Left colon (tissue), 2 donors: ENCODE measurements at regions not wholly inside any gene's neighbourhood (a gene's known extent, or its start where the extent isn't known, plus 50 kb on each side); places are given as distances from the start of the nearest gene placed in this dataset.

Experiments
- ATAC-seq: fragments of 200-7000 bp; cut with Tn5 transposase; one replicate; pipeline ENCODE4 v1.9.1; 2020; ENCODE audit warnings: mild to moderate bottlenecking, moderate library complexity
- DNase-seq, 2 donors: peaks; one replicate each; pipeline ENCODE4 v3.0.0-alpha.2; 2020
- intact Hi-C, 2 donors: fragments of 100-400 bp; cut with DNase I in 1 of 2; cut with micrococcal nuclease in 1 of 2; formaldehyde crosslinking; loops; one replicate each; pipeline versions ENCODE4 v1.11.2 to v1.14.0; 2022; cut with DNase I, micrococcal nuclease
- donor health status: DM: no; HTN: no; CAD: no.
- donor health status: DM: yes; HTN: yes; CAD: no.

GRCh38 chr16:59201160-59201559, 467.0 kb upstream of the GOT2 start:
- intact Hi-C loops = no loop called here
- ATAC-seq (no peak), DNase-seq (no peak)

DNA sequence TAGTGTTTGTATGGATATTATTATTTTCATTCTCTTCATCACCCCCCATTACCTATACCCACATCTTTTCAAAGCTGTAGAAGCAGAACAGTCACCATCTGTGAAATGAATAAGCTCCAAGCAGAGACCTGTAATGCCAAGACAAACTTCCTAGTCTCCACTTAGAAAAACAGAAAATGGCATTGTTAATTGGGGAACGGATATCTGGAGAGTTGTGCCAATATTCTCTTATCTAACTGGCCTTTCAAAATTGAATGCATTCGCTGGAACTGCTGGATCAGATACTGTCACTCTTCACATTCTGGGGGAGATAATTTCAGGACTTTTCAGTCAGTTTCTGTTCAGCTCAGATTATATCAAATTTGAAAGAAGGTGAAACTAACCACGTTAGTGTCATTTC, 464.4 kb upstream of the GOT2 start:
- intact Hi-C loops = no loop called here
- no peak for ATAC-seq
- DNase-seq = no peak

DNA sequence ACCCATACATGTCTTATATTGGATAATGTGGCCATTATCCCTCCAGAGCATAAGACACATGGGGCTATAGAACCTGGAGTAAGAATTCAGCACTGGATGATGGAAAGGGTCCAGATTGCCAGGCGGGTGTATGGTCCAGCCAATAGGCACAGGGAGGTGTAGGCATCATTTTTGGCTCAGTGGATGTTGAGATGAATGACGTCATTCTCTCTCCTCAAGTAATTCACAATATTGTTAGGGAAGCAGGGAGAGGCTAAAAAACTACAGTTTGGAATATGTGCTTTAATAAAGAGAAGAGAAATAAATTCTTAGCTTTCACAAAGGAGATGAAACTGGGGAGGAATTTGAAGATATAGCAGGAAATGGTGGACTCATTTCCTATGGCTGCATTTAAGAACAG, 461.1 kb upstream of the GOT2 start:
- intact Hi-C loops = no loop called here
- no peak for DNase-seq
- ATAC-seq = no peak

- DNase-seq (no peak), ATAC-seq (no peak)
- intact Hi-C loops = no loop called here
Measured at GRCh38 chr16:59193637-59194036, 459.5 kb upstream of the GOT2 start.

- intact Hi-C loops = no loop called here
- peak in 1 of 2 donors; percentile 2 for DNase-seq
- ATAC-seq = no peak
Measured at GRCh38 chr16:59192551-59193199, 458.6 kb upstream of the GOT2 start.

DNA sequence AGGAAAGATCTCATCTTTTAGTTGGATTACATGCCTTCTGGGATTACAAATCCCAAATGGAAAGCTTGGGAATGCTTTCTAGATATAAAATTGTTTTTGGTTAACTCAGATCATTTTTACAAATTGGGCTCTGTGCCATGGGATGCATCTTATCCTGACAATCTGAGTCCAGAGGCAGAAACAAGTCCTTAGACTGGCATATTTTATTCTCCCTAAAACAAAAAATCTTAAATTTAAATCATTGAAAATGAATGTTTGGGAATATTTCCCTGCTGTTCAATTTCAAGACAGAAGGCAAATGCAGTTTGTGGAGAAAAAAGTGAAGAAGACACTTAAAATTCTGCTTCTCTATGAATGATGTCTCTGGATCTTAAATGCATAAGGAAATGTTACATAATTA, 456.6 kb upstream of the GOT2 start:
- intact Hi-C loops = no loop called here
- ATAC-seq (no peak), DNase-seq (no peak)

DNA sequence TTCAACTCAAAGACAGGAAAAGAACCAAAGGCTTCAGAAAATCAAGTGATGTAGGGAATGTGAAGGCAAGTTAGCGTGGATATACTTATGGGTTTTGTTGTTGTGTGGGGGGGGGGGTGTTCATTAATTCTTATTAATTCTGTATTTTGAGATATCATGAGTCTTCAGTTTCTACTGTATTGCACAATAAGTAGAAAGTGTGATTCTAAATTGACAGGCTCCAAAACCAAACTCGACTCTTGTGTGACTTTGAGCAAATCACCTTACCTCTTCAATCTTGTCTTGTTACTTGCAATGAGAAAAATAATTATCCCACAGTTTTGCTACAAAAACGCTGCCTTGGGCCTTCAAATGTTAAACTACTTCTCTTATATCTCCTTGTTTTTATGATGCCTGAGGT, 453.9 kb upstream of the GOT2 start:
- ATAC-seq = no peak
- intact Hi-C loops = no loop called here
- DNase-seq = no peak

DNA sequence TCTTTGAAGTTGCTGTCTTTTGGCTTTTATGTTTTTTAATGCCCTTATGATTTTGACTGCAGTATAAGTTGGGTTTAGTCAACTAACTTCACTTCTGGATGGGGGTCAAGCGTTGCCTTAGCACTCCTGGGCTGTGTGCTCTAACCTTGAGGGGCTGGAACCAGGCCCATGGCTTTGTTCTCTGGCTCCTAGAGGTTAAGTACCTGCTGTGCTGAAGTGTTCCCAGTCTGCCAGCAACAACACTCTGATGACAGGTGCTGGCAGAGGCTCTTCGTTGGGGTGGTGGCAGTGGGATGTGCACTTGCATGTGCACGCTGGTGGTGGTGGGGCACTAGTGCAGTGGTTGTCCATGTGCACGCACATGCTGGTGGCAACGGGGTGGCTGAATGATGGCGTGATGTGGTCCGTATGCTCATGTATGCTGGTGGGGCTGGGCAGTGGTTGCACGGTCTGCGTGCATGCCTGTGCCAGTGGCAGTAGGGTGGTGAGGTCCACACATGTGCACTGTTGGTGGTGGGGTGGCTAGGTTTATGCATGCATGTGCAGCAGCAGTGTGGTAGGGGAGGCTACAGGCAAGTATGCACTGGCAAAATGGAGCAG, 447.8 kb upstream of the GOT2 start:
- no peak for DNase-seq
- intact Hi-C loops = no loop called here
- ATAC-seq = no peak

- ATAC-seq (no peak), DNase-seq (no peak)
- intact Hi-C loops = no loop called here
Measured at GRCh38 chr16:59180083-59180476, 446.0 kb upstream of the GOT2 start.

DNA sequence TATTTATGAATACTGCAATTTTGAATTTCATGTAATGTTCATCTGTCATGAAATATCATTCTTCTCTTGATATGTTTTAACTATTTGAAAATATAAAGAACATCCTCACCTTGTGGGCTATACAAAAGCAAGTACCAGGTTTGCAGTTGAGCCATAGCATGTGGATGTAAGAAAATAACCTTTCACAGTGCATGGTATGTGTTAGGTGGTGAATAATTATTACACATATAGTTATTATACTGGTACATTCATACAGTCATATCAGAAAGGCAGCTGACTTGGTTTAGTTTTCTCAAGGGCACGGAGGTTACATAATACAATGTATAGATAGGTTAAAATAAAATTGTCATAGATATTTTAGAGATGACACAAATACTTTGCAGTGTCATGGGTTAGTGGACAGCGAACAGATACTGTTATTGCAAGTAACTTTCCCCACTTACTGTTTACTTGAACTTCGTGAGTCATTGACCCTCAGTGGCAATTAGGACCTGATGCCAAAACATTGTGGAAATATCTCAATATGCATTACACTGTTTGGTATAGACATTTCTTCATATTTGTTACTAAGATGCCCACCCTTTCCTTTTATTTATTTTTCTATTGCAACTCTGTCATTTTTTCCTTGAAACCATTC, 445.4 kb upstream of the GOT2 start:
- intact Hi-C loops = no loop called here
- ATAC-seq (no peak), DNase-seq (no peak)

DNA sequence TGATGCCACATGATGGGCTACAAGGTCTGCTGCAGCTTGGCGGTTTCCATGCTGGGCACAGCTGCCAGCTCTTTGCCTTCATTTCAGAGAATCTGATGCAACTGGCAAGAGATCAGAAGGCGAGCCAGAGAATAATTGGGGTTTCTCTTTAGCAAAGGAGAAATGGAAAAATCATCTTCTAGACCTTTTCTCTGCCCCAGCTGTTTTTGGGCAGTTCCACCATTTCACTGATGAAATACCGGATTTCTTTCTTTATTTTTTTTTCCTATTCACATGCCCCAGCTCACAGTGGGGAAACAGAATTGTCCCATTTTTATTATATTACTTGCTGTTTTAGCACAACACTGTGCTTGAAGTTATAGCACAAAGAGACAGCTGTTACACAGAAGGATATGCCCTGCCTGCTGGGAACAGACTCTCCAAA, 439.3 kb upstream of the GOT2 start:
- intact Hi-C loops = no loop called here
- DNase-seq (no peak), ATAC-seq (no peak)

- DNase-seq (no peak), ATAC-seq (no peak)
- intact Hi-C loops = no loop called here
Measured at GRCh38 chr16:59170099-59170712, 436.1 kb upstream of the GOT2 start.

DNA sequence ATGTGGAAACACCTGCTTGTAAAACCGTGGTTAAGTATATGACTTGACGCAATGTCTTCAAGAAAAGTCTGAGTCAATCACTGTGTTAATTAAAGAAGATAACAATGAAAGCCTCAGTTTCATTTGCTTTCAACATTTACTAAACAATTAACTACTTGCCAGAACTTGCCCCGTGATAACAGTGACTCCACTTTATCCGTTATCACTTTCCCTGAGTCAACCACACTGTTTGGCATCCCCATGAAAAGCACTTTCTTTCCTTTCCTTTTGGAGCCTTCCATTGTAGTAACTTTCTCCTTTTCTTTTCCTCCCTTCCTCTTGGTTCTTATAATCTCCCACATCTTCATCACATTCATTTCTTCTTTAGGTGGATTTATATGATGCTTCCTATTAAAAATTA, 435.1 kb upstream of the GOT2 start:
- ATAC-seq (no peak), DNase-seq (no peak)
- intact Hi-C loops = no loop called here

- no peak for ATAC-seq
- DNase-seq = no peak
- intact Hi-C loops = no loop called here
Measured at GRCh38 chr16:59168461-59169114, 434.5 kb upstream of the GOT2 start.

DNA sequence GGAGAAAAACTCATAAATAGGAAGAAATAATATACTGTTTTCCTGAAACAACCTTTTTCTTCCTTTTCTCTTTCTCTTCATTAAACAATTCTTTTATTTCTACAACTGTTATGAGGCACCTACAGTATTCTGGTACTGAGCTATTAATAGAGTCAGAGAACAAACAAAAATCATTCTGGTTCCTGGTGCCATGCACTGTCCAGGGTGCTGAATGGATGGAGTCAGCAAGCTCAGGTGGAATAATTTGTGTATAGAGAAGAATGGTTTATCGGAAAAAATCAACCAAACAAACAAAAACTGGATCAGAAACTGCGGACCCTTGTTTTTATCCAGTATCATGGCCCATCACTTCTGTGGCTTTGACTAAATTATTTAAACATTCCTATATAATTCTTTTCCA, 430.3 kb upstream of the GOT2 start:
- ATAC-seq (no peak), DNase-seq (no peak)
- intact Hi-C loops = no loop called here

- intact Hi-C loops = no loop called here
- ATAC-seq (no peak), DNase-seq (no peak)
Measured at GRCh38 chr16:59163371-59164055, 429.4 kb upstream of the GOT2 start.

DNA sequence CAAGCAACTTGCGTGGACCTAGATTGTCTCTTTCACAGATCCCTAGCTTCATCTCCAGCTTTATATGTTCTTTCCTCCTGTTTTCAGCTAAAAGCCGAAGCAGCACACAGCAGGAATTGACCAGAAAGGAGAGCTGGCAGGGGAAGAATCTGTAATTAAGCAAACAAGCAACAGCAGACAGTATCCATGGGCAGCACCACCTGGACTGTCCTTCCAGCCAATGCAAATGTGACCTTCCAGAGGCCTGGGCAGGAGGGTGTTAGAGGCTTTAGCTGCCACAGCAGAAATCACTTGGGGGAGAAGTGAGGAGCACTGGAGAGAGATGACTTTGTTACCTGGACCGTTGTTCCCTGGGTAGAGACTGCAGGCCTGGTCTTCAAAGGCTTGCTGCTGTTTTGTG, 427.6 kb upstream of the GOT2 start:
- no peak for ATAC-seq
- DNase-seq = no peak
- intact Hi-C loops = no loop called here

DNA sequence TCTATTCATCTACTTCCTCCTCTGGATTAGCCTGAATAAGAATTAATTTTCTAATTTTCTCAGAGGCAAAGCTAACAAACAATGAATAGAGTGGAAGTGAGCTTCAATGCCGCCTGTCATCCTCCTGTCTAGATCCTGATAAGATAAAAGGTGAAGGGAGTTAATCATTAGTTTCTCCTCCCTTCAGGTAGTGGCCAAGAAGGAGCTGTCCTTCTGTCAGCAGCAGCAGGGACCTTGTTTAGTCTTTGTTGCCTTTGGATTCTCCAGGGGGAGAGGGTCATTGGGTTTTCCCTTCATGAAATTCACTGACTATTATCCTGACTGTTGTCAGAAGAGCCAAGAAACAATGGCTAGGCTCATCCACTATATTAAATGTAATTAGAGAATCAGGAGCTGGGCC, 420.2 kb upstream of the GOT2 start:
- no peak for DNase-seq
- intact Hi-C loops = no loop called here

DNA sequence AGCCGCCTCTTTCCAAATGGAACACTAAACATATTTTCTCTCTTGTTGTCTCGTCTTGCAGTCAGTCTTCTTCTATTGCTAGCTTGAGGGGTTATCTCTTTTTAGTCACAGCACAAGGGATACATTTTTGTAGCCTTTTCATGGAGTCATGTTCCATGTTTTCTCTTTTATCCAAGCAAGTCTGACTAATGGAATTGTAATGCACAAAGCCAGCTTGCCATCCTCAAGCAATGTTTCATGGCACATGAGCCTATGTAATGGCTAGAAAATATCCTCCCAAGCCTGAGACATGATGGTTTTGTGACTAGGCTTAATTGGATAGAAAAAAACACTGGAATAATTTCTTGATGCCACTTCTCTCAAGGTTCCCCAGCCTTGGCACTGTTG, 414.6 kb upstream of the GOT2 start:
- intact Hi-C loops = no loop called here
- ATAC-seq = no peak

More for the DNA sequence above, 420.2 kb upstream of the GOT2 start:
- ATAC-seq = no peak

More for the DNA sequence above, 414.6 kb upstream of the GOT2 start:
- DNase-seq = no peak
